DMS153 treated with DMSO at 0.1 percent for 48 hours (cell line): ENCODE measurements at regions not wholly inside any gene's neighbourhood (a gene's known extent, or its start where the extent isn't known, plus 50 kb on each side); places are given as distances from the start of the nearest gene placed in this dataset.
"Not testable (repeated sequence)": the region's sequence is repeated elsewhere in the genome, so short reads cannot be mapped to it uniquely, and the experiment has no call there.

ENCODE experiments used
- DNase-seq: peaks from one replicate; lab custom pipeline; 2025; ENCODE audit not compliant: unreplicated experiment; lab: John Stamatoyannopoulos, UW

GRCh38 chr6:74448850-74449249 is 752.8 kb downstream of the CD109 start:
- no peak for DNase-seq

DNA sequence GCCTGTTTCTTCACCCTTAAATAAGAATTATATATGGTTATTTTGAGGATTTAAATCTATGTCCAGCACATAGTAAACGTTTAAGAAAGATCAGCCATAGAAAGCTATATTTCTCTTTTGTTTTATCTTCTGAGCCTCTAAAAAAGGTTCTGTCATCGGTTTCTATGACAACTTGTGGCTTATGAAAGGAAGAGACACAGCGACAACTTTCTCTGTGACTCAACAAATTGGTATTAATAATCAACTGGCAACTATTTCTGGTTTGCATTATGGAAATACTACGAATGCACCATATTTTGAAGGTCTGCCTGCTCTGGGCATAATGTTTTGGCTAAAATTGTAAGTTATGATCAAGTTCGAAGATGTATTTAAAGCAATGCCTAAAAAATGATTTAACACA is 751.0 kb downstream of the CD109 start:
- no peak for DNase-seq

GRCh38 chr6:74439123-74439811 is 743.3 kb downstream of the CD109 start:
- DNase-seq = no peak

- not testable (repeated sequence) for DNase-seq
Measured at GRCh38 chr6:74438395-74438794, 742.4 kb downstream of the CD109 start.

GRCh38 chr6:74434171-74434570 is 738.2 kb downstream of the CD109 start:
- DNase-seq = no peak

- no peak for DNase-seq
Measured at GRCh38 chr6:74431873-74432580, 736.0 kb downstream of the CD109 start.

GRCh38 chr6:74420221-74420620 is 724.2 kb downstream of the CD109 start:
- no peak for DNase-seq

GRCh38 chr6:74415056-74415455 is 719.1 kb downstream of the CD109 start:
- no peak for DNase-seq

DNA sequence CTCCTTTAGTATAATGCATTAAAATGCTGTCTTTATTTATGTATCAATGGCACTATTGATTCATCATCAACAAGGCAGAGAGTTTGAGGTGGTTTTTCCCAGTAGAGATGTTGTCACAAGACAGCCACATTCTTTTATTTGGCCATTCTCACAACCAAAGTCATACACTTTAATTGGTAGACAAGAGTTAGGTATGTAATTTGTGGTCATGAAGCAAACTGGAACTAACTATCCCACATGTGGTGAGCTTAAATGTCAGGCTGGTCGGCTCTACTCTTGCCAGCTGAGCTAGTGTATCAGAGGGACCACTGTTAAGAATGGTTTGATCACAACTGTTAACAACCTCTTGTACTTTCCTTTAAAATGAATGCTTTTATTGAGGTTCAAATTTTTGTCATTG is 714.6 kb downstream of the CD109 start:
- no peak for DNase-seq

GRCh38 chr6:74409447-74409846 is 713.4 kb downstream of the CD109 start:
- peak; percentile 52 for DNase-seq

GRCh38 chr6:74408844-74409243 is 712.8 kb downstream of the CD109 start:
- no peak for DNase-seq

DNA sequence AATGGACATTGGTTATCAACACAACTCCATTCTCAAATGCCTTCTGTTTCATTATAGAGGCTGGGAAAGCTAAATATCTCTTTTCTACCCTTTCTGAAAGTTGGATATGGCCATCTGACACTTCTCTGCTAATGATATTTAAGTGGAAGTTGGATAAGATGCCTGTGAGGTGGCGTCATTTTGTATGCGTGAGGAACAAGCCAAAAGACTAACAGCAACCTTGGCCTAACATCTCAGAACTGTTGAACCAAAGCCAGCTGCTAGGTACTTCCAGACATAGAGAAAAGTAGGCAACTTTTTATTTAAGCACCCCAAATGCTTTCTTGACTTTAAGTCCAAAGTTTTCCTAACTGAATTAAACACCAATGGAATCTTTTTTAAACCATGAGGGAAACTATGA is 708.4 kb downstream of the CD109 start:
- no peak for DNase-seq

DNA sequence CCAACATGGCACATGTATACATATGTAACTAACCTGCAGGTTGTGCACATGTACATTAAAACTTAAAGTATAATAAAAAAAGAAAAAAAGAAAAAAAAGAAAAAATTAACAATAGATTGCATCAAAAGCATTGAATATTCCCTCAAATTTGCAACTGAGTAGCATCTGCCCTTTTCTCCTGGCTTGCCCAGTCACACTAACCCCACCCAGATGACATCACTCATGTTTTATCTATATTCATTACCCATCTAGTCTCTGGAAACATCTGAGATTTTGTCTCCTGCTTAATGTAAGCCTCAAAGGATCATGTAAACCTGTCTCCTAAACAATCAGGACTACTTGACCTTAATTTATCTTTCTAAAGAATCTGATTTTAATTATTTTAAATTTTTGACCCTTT is 706.8 kb downstream of the CD109 start:
- no peak for DNase-seq

DNA sequence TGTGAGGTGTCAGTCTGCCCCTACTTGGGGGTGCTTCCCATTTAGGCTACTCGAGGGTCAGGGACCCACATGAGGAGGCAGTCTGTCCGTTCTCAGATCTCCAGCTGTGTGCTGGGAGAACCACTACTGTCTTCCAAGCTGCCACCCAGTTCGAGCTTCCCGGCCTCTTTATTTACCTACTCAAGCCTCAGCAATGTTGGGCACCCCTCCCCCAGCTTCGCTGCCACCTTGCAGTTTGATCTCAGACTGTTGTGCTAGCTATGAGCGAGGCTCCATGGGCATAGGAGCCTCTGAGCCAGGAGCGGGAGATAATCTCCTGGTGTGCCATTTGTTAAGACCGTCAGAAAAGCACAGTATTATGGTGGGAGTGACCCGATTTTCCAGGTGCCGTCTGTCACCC is 682.4 kb downstream of the CD109 start:
- DNase-seq = not testable (repeated sequence)

DNA sequence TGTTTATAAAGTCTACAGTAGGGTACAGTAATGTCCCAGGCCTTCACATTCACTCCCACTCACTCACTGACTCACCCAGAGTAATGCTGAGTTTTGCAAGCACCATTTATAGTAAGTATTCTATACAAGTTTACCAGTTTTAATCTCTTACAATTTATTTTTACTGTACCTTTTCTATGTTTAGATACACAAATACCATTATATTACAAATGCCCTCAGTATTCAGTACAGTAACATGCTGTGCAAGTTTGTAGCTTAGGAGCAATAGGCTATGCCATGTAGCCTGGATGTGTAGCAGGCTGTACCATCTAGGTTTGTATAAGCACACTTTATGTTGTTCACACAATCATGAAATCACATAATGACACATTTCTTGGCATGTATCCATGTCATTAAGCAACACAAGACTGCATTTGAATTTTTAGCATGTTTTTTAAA is 673.6 kb downstream of the CD109 start:
- no peak for DNase-seq

GRCh38 chr6:74368746-74369145 is 672.7 kb downstream of the CD109 start:
- no peak for DNase-seq

GRCh38 chr6:74366634-74367033 is 670.6 kb downstream of the CD109 start:
- DNase-seq = no peak

- no peak for DNase-seq
Measured at GRCh38 chr6:74362391-74362790, 666.4 kb downstream of the CD109 start.

DNA sequence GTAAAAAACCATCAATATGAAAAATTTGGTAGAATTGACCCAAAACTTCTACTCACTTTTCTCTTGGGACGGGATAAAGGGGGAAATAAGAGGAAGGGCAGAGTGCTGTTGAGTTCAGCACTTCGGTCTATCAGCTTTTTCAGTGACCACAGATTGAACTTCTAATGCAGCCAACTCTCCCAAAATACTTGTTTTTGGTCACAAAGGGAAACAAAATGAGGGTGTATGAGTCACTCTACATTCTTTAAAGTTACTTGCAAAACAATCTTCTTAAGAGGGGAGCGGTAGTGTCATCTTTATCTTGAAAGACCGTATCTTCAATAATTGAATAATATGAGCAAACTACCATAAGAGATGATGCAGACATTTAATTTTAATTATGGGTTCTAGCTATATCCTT is 661.3 kb downstream of the CD109 start:
- DNase-seq = no peak

DNA sequence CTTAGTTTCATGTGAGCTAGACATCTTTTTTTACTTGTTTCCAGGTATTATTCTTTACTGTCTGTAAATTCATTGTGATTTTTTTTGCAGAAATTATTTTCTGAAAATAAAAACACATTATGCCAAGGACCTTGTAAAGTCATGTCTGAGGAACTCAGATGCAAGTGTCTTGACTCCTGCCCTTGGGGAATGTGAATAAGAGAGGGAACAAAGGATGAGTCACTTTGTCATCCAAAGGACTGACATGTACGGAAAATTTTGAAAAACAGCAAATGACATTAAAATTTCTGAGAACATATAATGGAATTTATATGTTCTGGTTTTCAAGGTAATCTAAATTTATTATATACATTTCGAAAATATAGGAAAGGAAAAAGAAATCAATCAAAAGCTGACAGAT is 660.4 kb downstream of the CD109 start:
- DNase-seq = no peak

DNA sequence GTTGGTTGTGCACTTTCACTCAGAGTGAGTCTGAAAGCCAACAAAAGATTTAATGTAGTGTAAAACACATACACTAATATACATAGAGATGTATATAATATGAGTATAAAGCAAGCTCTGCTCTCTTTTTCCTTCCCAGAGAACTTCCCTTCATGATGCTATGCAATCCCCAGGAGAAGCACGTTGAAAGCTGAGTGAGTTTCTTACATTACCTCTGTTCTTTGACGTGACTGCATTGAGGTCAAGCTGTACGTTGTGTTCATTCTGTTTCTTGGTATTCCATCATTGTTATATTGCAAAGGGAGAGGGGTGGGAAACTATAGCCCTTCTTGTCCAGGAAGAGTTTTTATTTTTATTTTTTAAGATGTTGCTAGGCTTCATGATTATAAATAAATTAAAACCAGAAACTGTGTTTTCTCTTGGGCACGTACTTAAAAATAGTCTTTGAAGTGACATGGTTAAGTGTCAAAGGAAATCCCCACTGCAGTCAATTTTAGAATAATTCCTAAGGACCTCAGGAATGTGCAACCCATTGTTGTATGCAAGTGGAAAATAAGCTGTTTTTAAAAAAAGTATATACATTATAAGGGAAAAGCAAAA is 651.0 kb downstream of the CD109 start:
- no peak for DNase-seq

DNA sequence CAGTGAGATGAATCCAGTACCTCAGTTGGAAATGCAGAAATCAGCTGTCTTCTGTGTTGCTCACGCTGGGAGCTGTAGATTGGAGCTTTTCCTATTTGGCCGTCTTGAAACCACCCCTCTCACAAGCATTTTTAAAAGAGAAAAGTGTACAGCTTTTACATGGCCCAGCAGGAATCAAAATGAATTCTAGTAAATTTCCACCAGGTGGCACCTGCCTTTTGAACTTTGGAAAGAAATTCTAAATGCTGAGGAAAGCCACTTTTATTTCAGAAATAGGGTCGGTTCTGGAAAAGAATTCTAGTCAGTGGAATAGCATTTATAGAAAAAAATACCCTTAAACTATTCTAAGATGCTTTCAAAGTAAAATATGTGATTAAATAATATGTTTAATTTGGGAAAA is 647.8 kb downstream of the CD109 start:
- DNase-seq = no peak
